Keratinocyte (primary cell): ENCODE measurements at regions not wholly inside any gene's neighbourhood (a gene's known extent, or its start where the extent isn't known, plus 50 kb on each side); places are given as distances from the start of the nearest gene placed in this dataset.

Experiments
- DNase-seq: peaks from one replicate; pipeline ENCODE4 v3.0.0-alpha.2; 2011; ENCODE audit warnings: low read depth, missing footprints, low spot score
- FAIRE-seq: peaks from 2 replicates; lab custom pipeline; 2011; peaks lifted over from hg19 to GRCh38; lab: Jason Lieb, UNC
- H2AFZ ChIP-seq: 2 replicates; pipeline ENCODE4 v1.6.0; 2012; ENCODE audit warnings: low read length, control low read depth, inconsistent platforms; ENCODE audit not compliant: control insufficient read depth
- H3K27ac ChIP-seq: 2 replicates; pipeline ENCODE4 v1.5.1; 2011; ENCODE audit warnings: low read length; ENCODE audit not compliant: control insufficient read depth, insufficient read depth
- H3K27me3 ChIP-seq: 3 replicates; pipeline ENCODE4 v1.6.0; 2011; ENCODE audit warnings: low read length; ENCODE audit not compliant: control insufficient read depth, insufficient read depth; ENCODE audit errors: extremely low read depth
- H3K36me3 ChIP-seq, 2 experiments: 2 replicates in 1 of 2; 3 replicates in 1 of 2; pipeline ENCODE4 v1.5.1; 2011; ENCODE audit warnings: low read length in 2 of 2, mild to moderate bottlenecking in 1 of 2; ENCODE audit not compliant: control insufficient read depth in 2 of 2, insufficient read depth in 2 of 2; ENCODE audit errors: extremely low read depth in 1 of 2
- H3K4me1 ChIP-seq: 3 replicates; pipeline ENCODE4 v1.5.1; 2011; ENCODE audit warnings: low read length; ENCODE audit not compliant: control insufficient read depth, insufficient read depth; ENCODE audit errors: extremely low read depth
- H3K4me2 ChIP-seq: 3 replicates; pipeline ENCODE4 v1.6.0; 2011; ENCODE audit warnings: low read depth, low read length; ENCODE audit not compliant: control insufficient read depth, insufficient read depth; ENCODE audit errors: extremely low read depth
- H3K4me3 ChIP-seq, 3 experiments: fragments of 200-600 bp in 1 of 3; sonication (generic) in 1 of 3; 2 replicates in 2 of 3; 3 replicates in 1 of 3; pipeline ENCODE4 v1.5.1; 2011 to 2016; ENCODE audit warnings: low read length in 3 of 3, mild to moderate bottlenecking in 3 of 3, control low read depth in 2 of 3, inconsistent platforms in 1 of 3, low read depth in 1 of 3, mixed read lengths in 1 of 3, mixed run types in 1 of 3, moderate library complexity in 1 of 3; ENCODE audit not compliant: control insufficient read depth in 2 of 3, insufficient read depth in 2 of 3; ENCODE audit errors: extremely low read depth in 1 of 3
- H3K79me2 ChIP-seq: 2 replicates; pipeline ENCODE4 v1.6.0; 2012; ENCODE audit warnings: low read length; ENCODE audit not compliant: control insufficient read depth, insufficient read depth
- H3K9ac ChIP-seq: 3 replicates; pipeline ENCODE4 v1.6.0; 2011; ENCODE audit warnings: low read length; ENCODE audit not compliant: control insufficient read depth, insufficient read depth; ENCODE audit errors: extremely low read depth
- H3K9me1 ChIP-seq: 3 replicates; pipeline ENCODE4 v1.6.0; 2011; ENCODE audit warnings: low read length; ENCODE audit not compliant: control insufficient read depth, insufficient read depth; ENCODE audit errors: extremely low read depth
- H3K9me3 ChIP-seq: 2 replicates; pipeline ENCODE4 v1.5.1; 2012; ENCODE audit warnings: low read depth, low read length; ENCODE audit not compliant: control insufficient read depth
- H4K20me1 ChIP-seq: 3 replicates; pipeline ENCODE4 v1.6.0; 2011; ENCODE audit warnings: low read length; ENCODE audit not compliant: control insufficient read depth, insufficient read depth; ENCODE audit errors: extremely low read depth
- CTCF ChIP-seq, 3 experiments: IDR thresholded peaks in 1 of 3; conservative IDR thresholded peaks in 1 of 3; optimal IDR thresholded peaks in 1 of 3; 2 replicates in 2 of 3; 3 replicates in 1 of 3; pipeline versions ENCODE3 to v1.5.1; 2011; ENCODE audit warnings: low read length in 3 of 3, mild to moderate bottlenecking in 3 of 3, moderate library complexity in 2 of 3, control low read depth in 1 of 3, inconsistent platforms in 1 of 3; ENCODE audit not compliant: insufficient read depth in 2 of 3; ENCODE audit errors: extremely low read depth in 1 of 3
- EZH2 ChIP-seq: IDR thresholded peaks from one replicate; pipeline ENCODE4 v1.6.1; 2012; ENCODE audit warnings: inconsistent platforms, mild to moderate bottlenecking, low read length, moderate library complexity
- dilution Hi-C: fragments of 300-500 bp; cut with MboI; formaldehyde crosslinking; loops from one replicate; pipeline ENCODE4 v1.7.0; 2020; ENCODE audit warnings: low sequenced_read_pairs; ENCODE audit not compliant: extremely low pct_ligation_motif_present

GRCh38 chr13:48813518-48813917 lies 159.8 kb downstream of the CYSLTR2 start:
- no peaks in the 10 kb centered on the region for H4K20me1 ChIP-seq
- H2AFZ ChIP-seq, result no peak overlapping the region
- H3K36me3 ChIP-seq, result no peaks in the 10 kb centered on the region
- TF ChIP-seq EZH2, result no peak
- TF ChIP-seq CTCF (optimal IDR thresholded peaks at IDR 0.05 in 1 of 3, IDR thresholded peaks at IDR 0.05 in 1 of 3, conservative IDR thresholded peaks at IDR 0.05 in 1 of 3; ENCODE audit: extremely low read depth in 1 of 3, insufficient read depth in 2 of 3, low read length in 3 of 3), result no peak
- H3K79me2 ChIP-seq, result no peaks in the 10 kb centered on the region
- no peak overlapping the region for H3K9ac ChIP-seq
- FAIRE-seq, result no peak
- no peaks in the 10 kb centered on the region for H3K27me3 ChIP-seq
- dilution Hi-C loops, result no loop called here
- H3K4me2 ChIP-seq, result no peak overlapping the region
- H3K27ac ChIP-seq, result no peak overlapping the region
- H3K9me3 ChIP-seq, result no peaks in the 10 kb centered on the region
- H3K4me3 ChIP-seq, result no peak overlapping the region
- no peak for DNase-seq
- H3K9me1 ChIP-seq, result no peaks in the 10 kb centered on the region
- peaks cover under 1% of the 10 kb centered on the region for H3K4me1 ChIP-seq

- Histone ChIP-seq H3K9ac (no peak overlapping the region), H3K4me3 (no peak overlapping the region), H3K79me2 (no peaks in the 10 kb centered on the region), H3K36me3 (no peaks in the 10 kb centered on the region), H2AFZ (no peak overlapping the region), H4K20me1 (no peaks in the 10 kb centered on the region), H3K27ac (no peak overlapping the region), H3K27me3 (peaks cover 6% of the 10 kb centered on the region), H3K9me1 (no peaks in the 10 kb centered on the region), H3K4me2 (no peak overlapping the region), H3K9me3 (no peaks in the 10 kb centered on the region), H3K4me1 (peaks cover 3% of the 10 kb centered on the region)
- TF ChIP-seq EZH2 (no peak), CTCF (optimal IDR thresholded peaks at IDR 0.05 in 1 of 3, IDR thresholded peaks at IDR 0.05 in 1 of 3, conservative IDR thresholded peaks at IDR 0.05 in 1 of 3; ENCODE audit: extremely low read depth in 1 of 3, insufficient read depth in 2 of 3, low read length in 3 of 3) (no peak)
- DNase-seq, result no peak
- no peak for FAIRE-seq
- dilution Hi-C loops, result no loop called here
These were observed 159.0 kb upstream of the FNDC3A start for GRCh38 chr13:48816700-48817099.
